H1 (cell line): ENCODE measurements at regions not wholly inside any gene's neighbourhood (a gene's known extent, or its start where the extent isn't known, plus 50 kb on each side); places are given as distances from the start of the nearest gene placed in this dataset.

Experiments used
- CTCF ChIA-PET: fragments of 300-600 bp; sonication (Branson Sonifier 250); formaldehyde crosslinking; loops from one replicate; lab custom pipeline; 2021; ENCODE audit not compliant: partially characterized antibody; lab: Charles Lee
- POLR2A ChIA-PET: fragments of 300-600 bp; sonication (Branson Sonifier 250); formaldehyde crosslinking; loops from one replicate; lab custom pipeline; 2021; ENCODE audit warnings: inconsistent platforms; ENCODE audit not compliant: partially characterized antibody; lab: Charles Lee
- DNase-seq, 2 experiments: peaks; one replicate each; pipeline versions ENCODE4 v3.0.0 to v3.0.0-alpha.2; 2010 to 2022; ENCODE audit warnings: low spot score in 2 of 2, low read depth in 1 of 2, mixed read lengths in 1 of 2
- FAIRE-seq: peaks from 2 replicates; lab custom pipeline; 2011; peaks lifted over from hg19 to GRCh38; lab: Jason Lieb, UNC
- H2AFZ ChIP-seq: 2 replicates; pipeline ENCODE4 v1.8.1; 2012; ENCODE audit warnings: low read length, inconsistent platforms
- H2AK5ac ChIP-seq: 2 replicates; pipeline ENCODE4 v1.6.1; 2013; ENCODE audit warnings: low read depth, low read length
- H2BK120ac ChIP-seq: replicated peaks from 2 replicates; pipeline ENCODE3; 2013; ENCODE audit warnings: low read depth, low read length, inconsistent platforms
- H2BK12ac ChIP-seq: 2 replicates; pipeline ENCODE4 v1.6.1; 2013; ENCODE audit warnings: low read depth, low read length
- H2BK15ac ChIP-seq: 2 replicates; pipeline ENCODE4 v1.6.1; 2013; ENCODE audit warnings: low read length
- H2BK20ac ChIP-seq: 2 replicates; pipeline ENCODE4 v1.6.1; 2013; ENCODE audit warnings: low read length
- H2BK5ac ChIP-seq: 2 replicates; pipeline ENCODE4 v1.6.1; 2013; ENCODE audit warnings: low read depth, low read length
- H3K14ac ChIP-seq: 2 replicates; pipeline ENCODE4 v1.6.1; 2013; ENCODE audit warnings: inconsistent platforms; ENCODE audit not compliant: insufficient read length
- H3K18ac ChIP-seq: 2 replicates; pipeline ENCODE4 v1.6.1; 2013; ENCODE audit warnings: low read length; ENCODE audit errors: extremely low read depth
- H3K23ac ChIP-seq: 2 replicates; pipeline ENCODE4 v1.6.1; 2013; ENCODE audit warnings: inconsistent platforms; ENCODE audit not compliant: insufficient read length
- H3K23me2 ChIP-seq: 2 replicates; pipeline ENCODE4 v1.6.1; 2013; ENCODE audit warnings: low read depth, low read length
- H3K27ac ChIP-seq: 2 replicates; pipeline ENCODE4 v1.6.1; 2011; ENCODE audit warnings: low read depth, low read length, inconsistent platforms
- H3K27me3 ChIP-seq, 4 experiments: replicated peaks in 1 of 4; 1 replicate in 1 of 4; 2 replicates in 3 of 4; pipeline versions ENCODE4 v1.6.1 to v1.8.1; 2011 to 2013; ENCODE audit warnings: low read length in 3 of 4, mild to moderate bottlenecking in 3 of 4, inconsistent platforms in 2 of 4, mixed read lengths in 2 of 4, moderate library complexity in 1 of 4; ENCODE audit not compliant: control insufficient read depth in 3 of 4, insufficient read depth in 3 of 4; ENCODE audit errors: extremely low read depth in 1 of 4
- H3K36me3 ChIP-seq, 4 experiments: 2 replicates each; pipeline versions ENCODE4 v1.6.1 to v1.8.1; 2011 to 2013; ENCODE audit warnings: mild to moderate bottlenecking in 4 of 4, low read length in 3 of 4, moderate library complexity in 2 of 4, control low read depth in 1 of 4, inconsistent platforms in 1 of 4; ENCODE audit not compliant: insufficient read depth in 4 of 4, control insufficient read depth in 2 of 4
- H3K4ac ChIP-seq: replicated peaks from 2 replicates; pipeline ENCODE3; 2013; ENCODE audit warnings: low read length, low read depth, mixed read lengths, inconsistent platforms; ENCODE audit not compliant: insufficient read length
- H3K4me1 ChIP-seq, 4 experiments: replicated peaks in 1 of 4; 1 replicate in 1 of 4; 2 replicates in 3 of 4; pipeline versions ENCODE4 v1.6.1 to v1.8.1; 2011 to 2013; ENCODE audit warnings: low read length in 3 of 4, inconsistent platforms in 2 of 4, mixed read lengths in 1 of 4; ENCODE audit not compliant: insufficient read depth in 4 of 4, control insufficient read depth in 3 of 4
- H3K4me2 ChIP-seq, 2 experiments: 2 replicates each; pipeline versions ENCODE4 v1.6.1 to v1.8.1; 2011 to 2013; ENCODE audit warnings: low read depth in 2 of 2, low read length in 2 of 2, control low read depth in 1 of 2, inconsistent platforms in 1 of 2, mild to moderate bottlenecking in 1 of 2; ENCODE audit not compliant: insufficient read depth in 1 of 2
- H3K4me3 ChIP-seq, 4 experiments: fragments of 200-600, 300-600 bp in 1 of 4; sonication (generic), shearing (Covaris generic), sonication (Bioruptor Twin) in 1 of 4; 2 replicates each; pipeline versions ENCODE4 v1.5.1 to v1.8.1; 2011 to 2016; ENCODE audit warnings: low read length in 4 of 4, low read depth in 3 of 4, control low read depth in 2 of 4, inconsistent platforms in 2 of 4, mild to moderate bottlenecking in 2 of 4, mixed read lengths in 1 of 4, moderate library complexity in 1 of 4; ENCODE audit not compliant: insufficient read depth in 2 of 4; ENCODE audit errors: extremely low read depth in 1 of 4
- H3K56ac ChIP-seq: replicated peaks from 2 replicates; pipeline ENCODE3; 2013; ENCODE audit warnings: low read depth, mild to moderate bottlenecking, mixed read lengths, low read length, inconsistent platforms; ENCODE audit not compliant: insufficient read length
- H3K79me1 ChIP-seq: 2 replicates; pipeline ENCODE4 v1.6.1; 2013; ENCODE audit warnings: low read depth, low read length, control low read depth
- H3K79me2 ChIP-seq, 2 experiments: 2 replicates each; pipeline versions ENCODE4 v1.6.1 to v1.8.1; 2012 to 2013; ENCODE audit warnings: low read length in 2 of 2, mild to moderate bottlenecking in 2 of 2, inconsistent platforms in 1 of 2; ENCODE audit not compliant: insufficient read depth in 2 of 2, control insufficient read depth in 1 of 2
- H3K9ac ChIP-seq, 4 experiments: replicated peaks in 1 of 4; 1 replicate in 1 of 4; 2 replicates in 3 of 4; pipeline versions ENCODE4 v1.6.1 to v1.8.1; 2011 to 2013; ENCODE audit warnings: low read depth in 3 of 4, low read length in 3 of 4, control low read depth in 2 of 4, mild to moderate bottlenecking in 2 of 4, moderate library complexity in 2 of 4, inconsistent platforms in 1 of 4; ENCODE audit errors: extremely low read depth in 1 of 4
- H3K9me3 ChIP-seq, 2 experiments: 2 replicates each; pipeline versions ENCODE4 v1.6.1 to v1.8.1; 2012 to 2013; ENCODE audit warnings: mild to moderate bottlenecking in 2 of 2, moderate library complexity in 2 of 2, control low read depth in 1 of 2, inconsistent platforms in 1 of 2, low read depth in 1 of 2, low read length in 1 of 2, mixed read lengths in 1 of 2; ENCODE audit not compliant: insufficient read depth in 2 of 2
- H4K20me1 ChIP-seq, 2 experiments: replicated peaks in 1 of 2; 2 replicates each; pipeline versions ENCODE3 to v1.8.1; 2011 to 2013; ENCODE audit warnings: inconsistent platforms in 2 of 2, low read length in 2 of 2, mild to moderate bottlenecking in 1 of 2; ENCODE audit not compliant: insufficient read depth in 2 of 2, control insufficient read depth in 1 of 2
- H4K5ac ChIP-seq: 2 replicates; pipeline ENCODE4 v1.6.1; 2013; ENCODE audit warnings: low read length, low read depth, mixed read lengths, inconsistent platforms; ENCODE audit not compliant: insufficient read length
- H4K8ac ChIP-seq: 2 replicates; pipeline ENCODE4 v1.8.0; 2013; ENCODE audit warnings: mild to moderate bottlenecking, moderate library complexity, low read length, inconsistent platforms; ENCODE audit not compliant: insufficient read depth; ENCODE audit errors: extremely low read depth
- H4K91ac ChIP-seq: replicated peaks from 2 replicates; pipeline ENCODE3; 2013; ENCODE audit warnings: low read length, mixed read lengths, inconsistent platforms; ENCODE audit not compliant: insufficient read length
- ASH2L ChIP-seq: fragments of 200-600, 300-600 bp; sonication (generic); IDR thresholded peaks from one replicate; pipeline ENCODE4 v1.7.1; 2017; ENCODE audit warnings: low read length
- FOSL1 ChIP-seq: IDR thresholded peaks from 2 replicates; pipeline ENCODE4 v1.6.1; 2011; ENCODE audit warnings: mild to moderate bottlenecking, low read depth, low read length, moderate library complexity; ENCODE audit not compliant: insufficient read depth
- GTF2F1 ChIP-seq: IDR thresholded peaks from 2 replicates; pipeline ENCODE4 v1.6.1; 2012; ENCODE audit warnings: low read depth, low read length, improper control_type of control experiment, borderline replicate concordance
- HDAC2 ChIP-seq, 2 experiments: fragments of 300-600 bp in 1 of 2; sonication (generic) in 1 of 2; IDR thresholded peaks; 2 replicates each; pipeline ENCODE4 v1.6.1; 2011 to 2012; ENCODE audit warnings: low read depth in 2 of 2, low read length in 2 of 2, mild to moderate bottlenecking in 2 of 2, moderate library complexity in 2 of 2, borderline replicate concordance in 1 of 2, inconsistent platforms in 1 of 2
- KDM1A ChIP-seq: fragments of 200-600, 300-600 bp; sonication (generic); IDR thresholded peaks from 2 replicates; pipeline ENCODE4 v1.7.1; 2016; ENCODE audit warnings: mild to moderate bottlenecking, low read length, borderline replicate concordance
- KDM4A ChIP-seq: IDR thresholded peaks from one replicate; pipeline ENCODE4 v1.7.1; 2012; ENCODE audit warnings: low read depth, mild to moderate bottlenecking, moderate library complexity, low read length, inconsistent platforms; ENCODE audit not compliant: severe bottlenecking
- NRF1 ChIP-seq: IDR thresholded peaks from 2 replicates; pipeline ENCODE4 v1.6.1; 2011; ENCODE audit warnings: mild to moderate bottlenecking, low read depth, low read length, improper control_type of control experiment
- RBBP5 ChIP-seq: IDR thresholded peaks from 2 replicates; pipeline ENCODE4 v1.7.1; 2012; ENCODE audit warnings: low read depth, mild to moderate bottlenecking, inconsistent platforms, low read length, moderate library complexity, borderline replicate concordance
- RXRA ChIP-seq: IDR thresholded peaks from 2 replicates; pipeline ENCODE4 v1.6.1; 2011; ENCODE audit warnings: low read depth, mild to moderate bottlenecking, low read length, moderate library complexity; ENCODE audit not compliant: insufficient read depth
- TAF7 ChIP-seq: optimal IDR thresholded peaks from 2 replicates; pipeline ENCODE3; 2011; ENCODE audit warnings: low read depth, mild to moderate bottlenecking, inconsistent platforms, low read length, moderate library complexity, borderline replicate concordance
- WGBS, 2 experiments: shearing (Covaris generic) in 1 of 2; methylation state at CpG; one replicate each; pipeline versions ENCODE4 v1.1.6 to v1.1.7; 2013 to 2015; ENCODE audit warnings: low lambda C conversion rate in 2 of 2, mixed read lengths in 2 of 2, inconsistent platforms in 1 of 2, low coverage in 1 of 2, missing lambda C conversion rate in 1 of 2; ENCODE audit not compliant: insufficient replicate concordance in 2 of 2, insufficient coverage in 1 of 2, insufficient read length in 1 of 2; ENCODE audit errors: extremely low coverage in 1 of 2, missing lambda C conversion rate in 1 of 2; 5-methylcytosine and 5-hydroxymethylcytosine counted together
- TF ChIP-seq, protein P1 (sequence below): IDR thresholded peaks from 2 replicates; pipeline ENCODE4 v1.6.1; 2012; ENCODE audit warnings: inconsistent platforms
- TF ChIP-seq, protein P2 (sequence below): IDR thresholded peaks from 2 replicates; pipeline ENCODE4 v1.6.1; 2012; ENCODE audit warnings: low read length, inconsistent platforms

DNA sequence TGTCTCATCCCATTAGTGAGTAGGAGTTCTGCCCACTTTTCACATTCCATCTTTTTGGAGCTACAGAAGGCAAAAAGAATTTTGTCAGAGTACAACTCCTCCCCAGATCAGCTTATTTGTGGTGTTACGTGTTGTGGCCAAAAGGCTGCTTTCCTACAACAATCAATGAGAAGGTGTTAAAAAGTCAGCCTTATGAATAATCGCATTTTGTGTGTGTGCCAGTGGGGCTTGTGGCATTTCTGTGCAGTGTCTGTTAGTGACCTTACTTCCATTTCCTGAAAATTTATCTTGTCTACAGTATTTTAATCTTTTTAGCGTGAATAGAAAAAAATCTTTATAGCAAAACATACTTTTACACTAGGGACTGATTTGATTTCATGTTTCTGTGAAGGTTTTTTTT lies 458.3 kb upstream of the LCORL start:
- DNase-seq (no peak), FAIRE-seq (no peak)
- Histone ChIP-seq H3K79me2 (no peaks in the 10 kb centered on the region), H4K20me1 (no peaks in the 10 kb centered on the region), H3K27me3 (no peaks in the 10 kb centered on the region), H3K18ac (no peak overlapping the region), H3K4me1 (no peaks in the 10 kb centered on the region), H2BK20ac (no peak overlapping the region), H2AK5ac (no peak overlapping the region), H3K36me3 (no peaks in the 10 kb centered on the region), H4K5ac (no peak overlapping the region), H2BK5ac (no peak overlapping the region), H3K56ac (no peak overlapping the region), H2BK15ac (no peak overlapping the region), H2BK12ac (no peak overlapping the region), H3K23ac (no peak overlapping the region), H3K9ac (no peak overlapping the region), H3K79me1 (no peaks in the 10 kb centered on the region), H3K9me3 (peaks cover 38 to 52% of the 10 kb centered on the region in 2 experiments), H2BK120ac (no peak overlapping the region), H4K8ac (no peak overlapping the region), H3K14ac (no peak overlapping the region), H3K27ac (no peak overlapping the region), H3K4me2 (no peak overlapping the region), H3K4ac (no peak overlapping the region), H4K91ac (no peak overlapping the region), H3K23me2 (no peaks in the 10 kb centered on the region), H3K4me3 (no peak overlapping the region), H2AFZ (no peak overlapping the region)
- ChIA-PET POLR2A (no interaction called here), CTCF (no interaction called here)
- whole genome bisulfite sequencing, 2 experiments, result 95% methylated on average over 3 of the region's 3 CpGs; no CpG with 5 or more reads in 1 of the 2 experiments
- TF ChIP-seq GTF2F1 (no peak), NRF1 (no peak), ASH2L (no peak), TAF7 (no peak), HDAC2 (IDR thresholded peaks at IDR 0.05; ENCODE audit: borderline replicate concordance in 1 of 2, low read depth in 2 of 2, low read length in 2 of 2) (no peak), FOSL1 (no peak), RXRA (no peak), RBBP5 (no peak), KDM4A (no peak), KDM1A (no peak)
- TF ChIP-seq, protein P1, sequence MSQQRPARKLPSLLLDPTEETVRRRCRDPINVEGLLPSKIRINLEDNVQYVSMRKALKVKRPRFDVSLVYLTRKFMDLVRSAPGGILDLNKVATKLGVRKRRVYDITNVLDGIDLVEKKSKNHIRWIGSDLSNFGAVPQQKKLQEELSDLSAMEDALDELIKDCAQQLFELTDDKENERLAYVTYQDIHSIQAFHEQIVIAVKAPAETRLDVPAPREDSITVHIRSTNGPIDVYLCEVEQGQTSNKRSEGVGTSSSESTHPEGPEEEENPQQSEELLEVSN, result no peak
- TF ChIP-seq, protein P2, sequence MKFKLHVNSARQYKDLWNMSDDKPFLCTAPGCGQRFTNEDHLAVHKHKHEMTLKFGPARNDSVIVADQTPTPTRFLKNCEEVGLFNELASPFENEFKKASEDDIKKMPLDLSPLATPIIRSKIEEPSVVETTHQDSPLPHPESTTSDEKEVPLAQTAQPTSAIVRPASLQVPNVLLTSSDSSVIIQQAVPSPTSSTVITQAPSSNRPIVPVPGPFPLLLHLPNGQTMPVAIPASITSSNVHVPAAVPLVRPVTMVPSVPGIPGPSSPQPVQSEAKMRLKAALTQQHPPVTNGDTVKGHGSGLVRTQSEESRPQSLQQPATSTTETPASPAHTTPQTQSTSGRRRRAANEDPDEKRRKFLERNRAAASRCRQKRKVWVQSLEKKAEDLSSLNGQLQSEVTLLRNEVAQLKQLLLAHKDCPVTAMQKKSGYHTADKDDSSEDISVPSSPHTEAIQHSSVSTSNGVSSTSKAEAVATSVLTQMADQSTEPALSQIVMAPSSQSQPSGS, result no peak
